Lower lobe of right lung (tissue), 2 donors: ENCODE measurements at regions not wholly inside any gene's neighbourhood (a gene's known extent, or its start where the extent isn't known, plus 50 kb on each side); places are given as distances from the start of the nearest gene placed in this dataset.

Experiments used
- ATAC-seq, 2 donors: fragments of 200-7000 bp; cut with Tn5 transposase; one replicate each; pipeline ENCODE4 v1.9.1; 2020 to 2022; ENCODE audit warnings: mild to moderate bottlenecking in 2 of 2, moderate library complexity in 2 of 2
- DNase-seq: peaks from one replicate; pipeline ENCODE4 v3.0.0-alpha.2; 2020
- H3K27ac ChIP-seq: fragments of 200-600 bp; one replicate; pipeline ENCODE4 v1.8.0; 2022
- H3K27me3 ChIP-seq: fragments of 200-600 bp; one replicate; pipeline ENCODE4 v1.8.0; 2022; ENCODE audit warnings: low read depth
- H3K36me3 ChIP-seq: fragments of 200-600 bp; one replicate; pipeline ENCODE4 v1.8.0; 2022; ENCODE audit warnings: mild to moderate bottlenecking
- H3K4me1 ChIP-seq: fragments of 200-600 bp; one replicate; pipeline ENCODE4 v1.8.0; 2022
- H3K4me3 ChIP-seq: fragments of 200-600 bp; one replicate; pipeline ENCODE4 v1.8.0; 2022; ENCODE audit warnings: mild to moderate bottlenecking
- H3K9me3 ChIP-seq: fragments of 200-600 bp; one replicate; pipeline ENCODE4 v1.8.0; 2022
- intact Hi-C: fragments of 100-400 bp; cut with DNase I; formaldehyde crosslinking; loops from one replicate; pipeline ENCODE4 v1.11.0; 2022
- TF ChIP-seq, protein P1 (sequence below): fragments of 200-600 bp; IDR thresholded peaks from one replicate; pipeline ENCODE4 v1.8.0; 2022; ENCODE audit warnings: antibody characterized with exemption, mild to moderate bottlenecking
- donor health status: DM: no; HTN: yes; CAD: no; lungs with severe emphysema.

DNA sequence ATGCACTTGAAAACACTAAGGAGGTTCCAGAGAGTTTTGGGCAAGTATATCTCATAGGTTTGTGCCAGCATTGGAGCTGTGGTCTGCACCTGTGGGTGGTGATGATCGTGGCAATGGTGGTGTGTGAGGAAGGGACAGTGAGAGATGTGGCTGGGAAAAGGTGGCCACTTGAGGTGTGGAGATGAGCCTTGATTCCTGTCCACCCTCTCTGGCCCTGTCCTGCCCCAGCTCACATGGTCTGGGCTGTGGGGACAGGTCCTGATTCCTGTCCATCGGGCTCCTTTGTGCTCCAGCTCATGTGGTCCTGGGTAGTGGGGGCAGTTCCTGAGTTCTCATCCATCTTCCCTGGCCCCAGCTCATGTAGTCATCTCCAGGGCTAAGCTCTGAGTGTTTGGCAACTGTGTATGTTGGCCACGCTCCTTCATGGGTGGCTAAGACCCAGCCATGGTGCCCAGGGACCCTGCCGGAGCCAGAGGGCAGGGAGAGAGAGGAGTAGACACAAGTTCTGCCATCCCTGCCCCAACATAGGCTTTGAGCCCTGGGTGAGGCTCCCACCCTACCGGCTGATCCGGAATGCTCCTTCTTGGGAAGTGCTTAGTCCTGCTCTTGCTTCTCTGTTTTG lies 294.4 kb upstream of the HDAC4 start:
- H3K27ac ChIP-seq = no peak overlapping the region
- ATAC-seq (no peak), DNase-seq (no peak)
- no peaks in the 10 kb centered on the region for H3K27me3 ChIP-seq
- no peak overlapping the region for H3K4me3 ChIP-seq
- H3K9me3 ChIP-seq = no peaks in the 10 kb centered on the region
- no peaks in the 10 kb centered on the region for H3K36me3 ChIP-seq
- intact Hi-C loops = no loop called here
- H3K4me1 ChIP-seq = no peaks in the 10 kb centered on the region
- TF ChIP-seq, protein P1, sequence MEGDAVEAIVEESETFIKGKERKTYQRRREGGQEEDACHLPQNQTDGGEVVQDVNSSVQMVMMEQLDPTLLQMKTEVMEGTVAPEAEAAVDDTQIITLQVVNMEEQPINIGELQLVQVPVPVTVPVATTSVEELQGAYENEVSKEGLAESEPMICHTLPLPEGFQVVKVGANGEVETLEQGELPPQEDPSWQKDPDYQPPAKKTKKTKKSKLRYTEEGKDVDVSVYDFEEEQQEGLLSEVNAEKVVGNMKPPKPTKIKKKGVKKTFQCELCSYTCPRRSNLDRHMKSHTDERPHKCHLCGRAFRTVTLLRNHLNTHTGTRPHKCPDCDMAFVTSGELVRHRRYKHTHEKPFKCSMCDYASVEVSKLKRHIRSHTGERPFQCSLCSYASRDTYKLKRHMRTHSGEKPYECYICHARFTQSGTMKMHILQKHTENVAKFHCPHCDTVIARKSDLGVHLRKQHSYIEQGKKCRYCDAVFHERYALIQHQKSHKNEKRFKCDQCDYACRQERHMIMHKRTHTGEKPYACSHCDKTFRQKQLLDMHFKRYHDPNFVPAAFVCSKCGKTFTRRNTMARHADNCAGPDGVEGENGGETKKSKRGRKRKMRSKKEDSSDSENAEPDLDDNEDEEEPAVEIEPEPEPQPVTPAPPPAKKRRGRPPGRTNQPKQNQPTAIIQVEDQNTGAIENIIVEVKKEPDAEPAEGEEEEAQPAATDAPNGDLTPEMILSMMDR = no peak

DNA sequence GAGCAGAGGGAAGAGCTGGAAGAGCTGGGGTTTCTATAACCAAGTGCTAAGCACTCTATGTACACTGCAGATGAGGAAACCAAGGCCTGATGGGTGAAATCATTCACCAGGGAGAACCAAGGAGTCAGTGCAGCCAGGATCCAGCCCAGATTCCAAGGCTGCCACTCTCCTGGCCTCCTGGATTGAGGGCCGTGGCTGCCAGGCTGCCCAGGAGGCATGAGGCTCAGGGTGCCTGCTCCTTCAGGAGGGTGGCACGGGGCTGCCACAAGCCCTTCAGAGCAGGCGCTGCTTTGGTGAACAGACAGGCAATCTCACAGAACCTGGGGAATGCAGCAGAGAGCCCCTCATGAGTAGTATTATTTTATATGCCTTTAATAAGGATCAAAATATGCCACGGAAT lies 293.7 kb upstream of the HDAC4 start:
- H3K9me3 ChIP-seq = no peaks in the 10 kb centered on the region
- H3K27me3 ChIP-seq = no peaks in the 10 kb centered on the region
- no peaks in the 10 kb centered on the region for H3K36me3 ChIP-seq
- ATAC-seq (no peak), DNase-seq (no peak)
- no peak overlapping the region for H3K27ac ChIP-seq
- intact Hi-C loops = no loop called here
- TF ChIP-seq, protein P1 = no peak
- H3K4me1 ChIP-seq = no peaks in the 10 kb centered on the region
- H3K4me3 ChIP-seq = no peak overlapping the region

DNA sequence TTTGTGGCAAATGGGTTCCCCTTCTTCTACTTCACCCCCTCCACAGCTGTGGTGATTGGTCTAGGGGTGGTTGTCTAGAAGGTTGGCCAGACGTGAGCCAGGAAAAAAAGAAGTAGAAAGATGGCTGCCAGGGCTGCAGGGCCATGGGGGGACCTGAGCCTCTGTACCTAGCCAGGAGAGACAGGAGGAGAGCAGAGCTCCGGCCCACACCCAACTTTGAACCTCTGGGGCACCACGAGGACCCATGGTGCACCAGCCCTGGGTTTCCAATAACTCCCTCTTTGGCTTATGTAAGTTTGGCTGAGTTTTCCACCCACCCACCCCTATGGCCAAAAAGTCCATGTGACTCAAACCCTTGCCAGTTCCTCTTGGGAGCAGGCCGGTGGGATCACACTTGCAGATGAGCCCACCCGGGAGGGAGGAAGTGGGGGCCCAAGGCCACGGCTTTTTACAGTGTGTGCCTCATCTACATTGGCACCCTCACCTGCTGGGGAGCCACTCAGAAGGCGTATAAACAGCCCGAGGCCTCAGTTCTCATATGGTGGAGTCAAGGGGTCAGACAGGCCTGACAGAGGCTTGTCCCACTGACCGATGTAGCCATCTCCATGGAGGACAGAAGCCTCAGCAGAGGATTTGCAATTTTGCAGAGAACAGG lies 293.1 kb upstream of the HDAC4 start:
- Histone ChIP-seq H3K36me3 (no peaks in the 10 kb centered on the region), H3K9me3 (no peaks in the 10 kb centered on the region), H3K4me3 (no peak overlapping the region), H3K27ac (no peak overlapping the region), H3K27me3 (no peaks in the 10 kb centered on the region), H3K4me1 (no peaks in the 10 kb centered on the region)
- DNase-seq = no peak
- TF ChIP-seq, protein P1 = no peak
- ATAC-seq = no peak
- intact Hi-C loops = no loop called here

DNA sequence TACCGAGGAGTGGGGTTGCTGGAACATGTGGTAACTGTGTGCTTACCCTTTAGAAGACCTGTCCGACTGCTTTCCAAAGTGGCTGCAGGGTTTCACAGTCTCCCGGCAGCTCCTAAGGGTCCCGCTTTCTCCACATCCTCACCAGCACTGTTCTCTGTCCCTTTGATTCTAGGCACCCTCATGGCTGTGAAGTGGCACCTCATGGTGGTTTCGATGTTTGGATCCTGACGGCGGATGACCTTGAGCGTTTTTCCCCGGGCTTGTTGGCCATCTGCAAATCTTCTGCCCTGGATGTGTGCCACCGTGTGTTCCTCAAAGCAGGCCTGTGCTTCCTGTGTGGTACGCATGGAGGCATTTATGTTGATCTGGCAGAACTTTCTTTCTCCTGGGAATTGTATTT lies 292.5 kb upstream of the HDAC4 start:
- H3K36me3 ChIP-seq = no peaks in the 10 kb centered on the region
- H3K27ac ChIP-seq = no peak overlapping the region
- no peaks in the 10 kb centered on the region for H3K27me3 ChIP-seq
- H3K4me3 ChIP-seq = no peak overlapping the region
- no peak for DNase-seq
- H3K4me1 ChIP-seq = no peaks in the 10 kb centered on the region
- TF ChIP-seq, protein P1 = no peak
- no peak for ATAC-seq
- intact Hi-C loops = no loop called here
- H3K9me3 ChIP-seq = no peaks in the 10 kb centered on the region

DNA sequence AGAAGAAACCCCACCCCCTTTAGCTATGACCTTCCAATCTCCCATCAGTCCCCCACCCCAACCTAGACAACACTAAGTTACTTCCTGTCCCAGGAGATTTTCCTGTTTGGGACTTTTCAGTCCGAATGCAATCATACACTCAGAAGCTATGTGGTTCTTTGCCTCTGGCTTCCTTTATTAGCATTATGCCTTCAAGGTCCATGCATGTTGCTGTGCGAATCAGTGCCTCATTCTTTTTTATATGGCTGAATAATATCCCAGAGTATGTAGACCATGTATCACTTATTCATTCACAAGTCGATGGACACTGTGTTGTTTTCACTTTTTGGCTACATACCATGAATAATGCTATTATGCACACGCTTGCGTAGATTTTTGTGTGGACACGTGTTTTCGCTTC lies 292.1 kb upstream of the HDAC4 start:
- no peaks in the 10 kb centered on the region for H3K4me1 ChIP-seq
- H3K27ac ChIP-seq = no peak overlapping the region
- H3K4me3 ChIP-seq = no peak overlapping the region
- TF ChIP-seq, protein P1 = no peak
- no peaks in the 10 kb centered on the region for H3K36me3 ChIP-seq
- intact Hi-C loops = no loop called here
- H3K9me3 ChIP-seq = no peaks in the 10 kb centered on the region
- H3K27me3 ChIP-seq = no peaks in the 10 kb centered on the region
- DNase-seq (no peak), ATAC-seq (no peak)
